ENCODE measurements at regions not wholly inside any gene's neighbourhood (a gene's known extent, or its start where the extent isn't known, plus 50 kb on each side); places are given as distances from the start of the nearest gene placed in this dataset.
A peak's percentile ranks its signal among the peaks of the same experiment; 100 is the strongest.

- no peak for DNase-seq
These were observed 136.5 kb upstream of the SYNDIG1 start for GRCh38 chr20:24332956-24333355.

GRCh38 chr20:24331939-24332338, 137.5 kb upstream of the SYNDIG1 start:
- no peak for DNase-seq

- no peak for DNase-seq
These were observed 140.5 kb upstream of the SYNDIG1 start for GRCh38 chr20:24328901-24329300.

- no peak for DNase-seq
These were observed 147.5 kb upstream of the SYNDIG1 start for GRCh38 chr20:24321973-24322372.

- no peak for DNase-seq
These were observed 150.7 kb upstream of the SYNDIG1 start for GRCh38 chr20:24318569-24319352.

- no peak for DNase-seq
These were observed 152.2 kb upstream of the SYNDIG1 start for GRCh38 chr20:24317224-24317623.

GRCh38 chr20:24316731-24317130, 152.7 kb upstream of the SYNDIG1 start:
- no peak for DNase-seq

GRCh38 chr20:24314053-24314452, 155.4 kb upstream of the SYNDIG1 start:
- peak; percentile 64 to 82 for DNase-seq

- peak; percentile 20 to 72 for DNase-seq
These were observed 159.8 kb upstream of the SYNDIG1 start for GRCh38 chr20:24309596-24309995.

- no peak for DNase-seq
These were observed 164.1 kb upstream of the SYNDIG1 start for GRCh38 chr20:24305371-24305770.

- DNase-seq = no peak
These were observed 165.1 kb upstream of the SYNDIG1 start for GRCh38 chr20:24304291-24304690.

- peak; percentile 27 to 66 for DNase-seq
These were observed 165.8 kb upstream of the SYNDIG1 start for GRCh38 chr20:24303393-24304170.

- no peak for DNase-seq
These were observed 171.4 kb upstream of the SYNDIG1 start for GRCh38 chr20:24297993-24298392.

GRCh38 chr20:24296477-24297261, 172.8 kb upstream of the SYNDIG1 start:
- no peak for DNase-seq

- DNase-seq = peak in 1 of 2 experiments; percentile 4
These were observed 178.4 kb upstream of the SYNDIG1 start for GRCh38 chr20:24291014-24291413.

GRCh38 chr20:24289737-24290481, 179.5 kb upstream of the SYNDIG1 start:
- DNase-seq = peak in 1 of 2 experiments; percentile 4

- no peak for DNase-seq
These were observed 186.2 kb upstream of the SYNDIG1 start for GRCh38 chr20:24283186-24283585.

- DNase-seq = peak; percentile 38 to 65
These were observed 192.2 kb upstream of the SYNDIG1 start for GRCh38 chr20:24277196-24277595.

GRCh38 chr20:24275946-24276705, 193.3 kb upstream of the SYNDIG1 start:
- no peak for DNase-seq

GRCh38 chr20:24273251-24273650, 196.2 kb upstream of the SYNDIG1 start:
- no peak for DNase-seq

- no peak for DNase-seq
These were observed 208.1 kb upstream of the SYNDIG1 start for GRCh38 chr20:24261351-24261750.

- DNase-seq = no peak
These were observed 212.3 kb upstream of the SYNDIG1 start for GRCh38 chr20:24257171-24257570.
